ENCODE measurements at regions not wholly inside any gene's neighbourhood (a gene's known extent, or its start where the extent isn't known, plus 50 kb on each side); places are given as distances from the start of the nearest gene placed in this dataset.

DNA sequence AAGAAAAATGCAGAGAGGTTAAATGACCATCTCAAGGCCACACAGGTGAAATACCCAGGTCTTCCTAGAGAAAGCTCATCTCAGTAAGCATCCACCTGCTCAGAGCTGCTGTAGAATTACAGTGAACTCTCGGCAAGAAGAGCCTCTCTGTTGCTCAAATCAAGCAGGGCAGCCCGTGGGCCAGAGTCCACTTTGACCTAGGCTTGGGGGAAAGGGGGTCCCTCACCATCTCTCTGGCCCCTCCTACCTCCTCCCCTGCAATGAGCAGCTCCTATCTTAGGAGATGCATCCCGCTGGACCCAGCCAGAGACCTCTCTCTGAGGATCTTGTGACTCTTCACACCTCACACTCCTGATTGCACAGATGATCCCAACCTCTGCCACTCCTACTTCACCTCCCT, 364.7 kb downstream of the PTPRU start:
- TF ChIP-seq, protein P1, sequence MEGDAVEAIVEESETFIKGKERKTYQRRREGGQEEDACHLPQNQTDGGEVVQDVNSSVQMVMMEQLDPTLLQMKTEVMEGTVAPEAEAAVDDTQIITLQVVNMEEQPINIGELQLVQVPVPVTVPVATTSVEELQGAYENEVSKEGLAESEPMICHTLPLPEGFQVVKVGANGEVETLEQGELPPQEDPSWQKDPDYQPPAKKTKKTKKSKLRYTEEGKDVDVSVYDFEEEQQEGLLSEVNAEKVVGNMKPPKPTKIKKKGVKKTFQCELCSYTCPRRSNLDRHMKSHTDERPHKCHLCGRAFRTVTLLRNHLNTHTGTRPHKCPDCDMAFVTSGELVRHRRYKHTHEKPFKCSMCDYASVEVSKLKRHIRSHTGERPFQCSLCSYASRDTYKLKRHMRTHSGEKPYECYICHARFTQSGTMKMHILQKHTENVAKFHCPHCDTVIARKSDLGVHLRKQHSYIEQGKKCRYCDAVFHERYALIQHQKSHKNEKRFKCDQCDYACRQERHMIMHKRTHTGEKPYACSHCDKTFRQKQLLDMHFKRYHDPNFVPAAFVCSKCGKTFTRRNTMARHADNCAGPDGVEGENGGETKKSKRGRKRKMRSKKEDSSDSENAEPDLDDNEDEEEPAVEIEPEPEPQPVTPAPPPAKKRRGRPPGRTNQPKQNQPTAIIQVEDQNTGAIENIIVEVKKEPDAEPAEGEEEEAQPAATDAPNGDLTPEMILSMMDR (IDR thresholded peaks at IDR 0.05; ENCODE audit: insufficient read depth, low read length, poor library complexity, severe bottlenecking), result no peak
- Histone ChIP-seq H3K4me3 (ENCODE audit: low read depth, low read length) (no peak overlapping the region), H3K27me3 (ENCODE audit: control insufficient read depth, insufficient read depth, low read length) (no peaks in the 10 kb centered on the region), H3K36me3 (ENCODE audit: control insufficient read depth, insufficient read depth, low read length) (no peaks in the 10 kb centered on the region)
- DNase-seq (ENCODE audit: low read depth), result no peak

DNA sequence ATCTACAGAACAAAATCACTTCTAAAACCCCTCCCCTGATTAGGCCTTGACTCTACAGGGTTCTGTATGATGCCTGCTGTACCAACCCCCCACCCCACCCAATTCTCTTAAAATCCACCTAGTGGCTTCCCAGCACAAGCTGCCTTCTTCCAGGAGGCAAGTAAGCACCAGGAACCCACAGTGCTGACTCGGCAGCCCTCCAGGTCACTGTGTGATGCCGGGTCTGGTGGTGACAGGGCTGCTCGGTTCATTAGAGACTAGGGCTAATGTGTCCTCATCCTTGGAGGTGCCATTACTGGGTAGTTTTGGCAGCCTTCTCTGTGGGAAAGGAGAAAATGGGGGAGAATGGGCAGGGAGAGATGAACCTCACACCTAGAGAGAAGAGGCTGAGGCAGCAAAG, 363.5 kb downstream of the PTPRU start:
- TF ChIP-seq, protein P1 (IDR thresholded peaks at IDR 0.05; ENCODE audit: insufficient read depth, low read length, poor library complexity, severe bottlenecking), result no peak
- DNase-seq (ENCODE audit: low read depth), result no peak
- Histone ChIP-seq H3K4me3 (ENCODE audit: low read depth, low read length) (no peak overlapping the region), H3K27me3 (ENCODE audit: control insufficient read depth, insufficient read depth, low read length) (no peaks in the 10 kb centered on the region), H3K36me3 (ENCODE audit: control insufficient read depth, insufficient read depth, low read length) (no peaks in the 10 kb centered on the region)

DNA sequence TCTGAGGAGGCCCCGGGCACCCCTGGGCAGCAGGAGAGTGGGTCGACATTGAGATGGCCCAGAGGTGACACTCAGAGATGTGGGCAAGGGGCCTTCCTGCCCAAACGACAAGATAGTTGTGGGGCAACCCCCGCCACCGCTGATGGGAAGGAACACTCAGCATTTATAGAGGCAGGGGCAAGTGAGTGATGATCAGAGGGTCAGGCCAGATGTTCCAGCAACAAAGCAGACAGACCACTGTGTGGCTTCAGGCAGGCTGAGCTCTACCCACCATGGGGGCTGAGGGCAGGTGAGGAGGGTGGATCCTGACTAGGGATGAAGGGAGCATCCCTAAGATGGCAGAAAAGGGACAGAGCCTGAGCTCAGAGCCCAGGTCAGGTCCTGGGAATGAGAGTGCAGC, 362.7 kb downstream of the PTPRU start:
- H3K4me3 ChIP-seq (ENCODE audit: low read depth, low read length), result no peak overlapping the region
- TF ChIP-seq, protein P1 (IDR thresholded peaks at IDR 0.05; ENCODE audit: insufficient read depth, low read length, poor library complexity, severe bottlenecking), result no peak

DNA sequence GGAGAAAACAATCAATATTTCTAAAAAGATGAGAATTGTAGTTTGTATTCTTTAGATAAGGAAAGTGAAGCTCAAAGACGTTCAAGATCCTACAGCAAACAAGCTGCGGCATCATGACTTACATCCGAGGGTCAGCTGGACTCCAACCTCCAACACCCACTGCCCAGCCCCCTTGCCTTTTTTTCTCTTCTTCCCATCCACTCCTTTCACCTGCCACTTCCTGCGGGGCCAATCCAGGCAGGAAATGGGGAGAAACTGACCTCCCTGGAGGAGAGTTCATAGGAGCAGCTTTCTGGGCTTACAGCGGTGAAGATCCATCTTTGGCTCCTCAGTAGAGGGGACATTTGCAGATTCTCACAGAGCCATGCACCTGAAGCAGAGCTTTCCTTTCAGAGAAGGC, 361.5 kb downstream of the PTPRU start:
- Histone ChIP-seq H3K36me3 (ENCODE audit: control insufficient read depth, insufficient read depth, low read length) (no peaks in the 10 kb centered on the region), H3K27me3 (ENCODE audit: control insufficient read depth, insufficient read depth, low read length) (no peaks in the 10 kb centered on the region), H3K4me3 (ENCODE audit: low read depth, low read length) (no peak overlapping the region)
- TF ChIP-seq, protein P1 (IDR thresholded peaks at IDR 0.05; ENCODE audit: insufficient read depth, low read length, poor library complexity, severe bottlenecking), result no peak
- DNase-seq (ENCODE audit: low read depth), result no peak

More for the DNA sequence above, 362.7 kb downstream of the PTPRU start:
- no peaks in the 10 kb centered on the region for H3K36me3 ChIP-seq (ENCODE audit: control insufficient read depth, insufficient read depth, low read length)
- H3K27me3 ChIP-seq (ENCODE audit: control insufficient read depth, insufficient read depth, low read length), result no peaks in the 10 kb centered on the region
- DNase-seq (ENCODE audit: low read depth), result no peak

DNA sequence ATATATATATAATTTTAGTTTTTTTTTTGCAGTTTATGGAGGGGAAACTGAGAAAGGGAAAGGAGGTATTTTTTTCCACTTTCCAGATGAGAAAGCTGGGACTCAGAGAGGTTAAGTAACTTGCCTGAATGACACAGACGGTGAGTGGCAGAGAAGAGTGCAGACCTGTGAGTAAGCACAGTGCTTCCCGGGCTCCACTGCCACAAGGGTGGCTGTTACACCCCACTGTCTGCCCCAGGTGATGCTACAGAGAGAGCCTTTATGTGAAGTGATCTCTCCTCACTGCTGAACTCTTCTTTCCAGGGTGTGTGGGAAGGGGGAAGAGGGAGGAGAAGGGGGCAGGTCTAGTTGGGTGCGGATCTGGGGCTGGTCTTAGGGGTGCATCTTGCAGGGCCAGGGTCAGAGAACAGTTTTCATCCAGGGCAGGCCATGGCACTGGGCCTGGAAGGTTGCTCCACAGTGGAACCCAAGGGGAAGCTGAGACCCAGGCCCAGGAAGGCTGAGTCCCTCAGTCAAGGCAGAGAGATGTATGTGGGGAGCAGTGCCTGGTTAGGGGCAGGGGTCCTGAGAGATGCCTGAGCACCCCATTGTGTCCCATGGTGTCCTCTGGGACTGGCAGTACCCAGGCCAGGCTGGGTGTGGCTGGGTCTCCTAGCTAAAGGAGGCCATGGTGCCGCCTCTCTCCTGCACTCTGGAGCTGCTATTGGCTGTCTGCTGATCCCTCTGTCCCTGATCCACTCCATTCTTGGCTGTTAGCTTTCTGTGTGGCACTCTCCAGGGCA, 357.5 kb downstream of the PTPRU start:
- Histone ChIP-seq H3K27me3 (ENCODE audit: control insufficient read depth, insufficient read depth, low read length) (no peaks in the 10 kb centered on the region), H3K4me3 (ENCODE audit: low read depth, low read length) (no peak overlapping the region), H3K36me3 (ENCODE audit: control insufficient read depth, insufficient read depth, low read length) (no peaks in the 10 kb centered on the region)
- DNase-seq (ENCODE audit: low read depth), result no peak
- TF ChIP-seq, protein P1 (IDR thresholded peaks at IDR 0.05; ENCODE audit: insufficient read depth, low read length, poor library complexity, severe bottlenecking), result no peak

DNA sequence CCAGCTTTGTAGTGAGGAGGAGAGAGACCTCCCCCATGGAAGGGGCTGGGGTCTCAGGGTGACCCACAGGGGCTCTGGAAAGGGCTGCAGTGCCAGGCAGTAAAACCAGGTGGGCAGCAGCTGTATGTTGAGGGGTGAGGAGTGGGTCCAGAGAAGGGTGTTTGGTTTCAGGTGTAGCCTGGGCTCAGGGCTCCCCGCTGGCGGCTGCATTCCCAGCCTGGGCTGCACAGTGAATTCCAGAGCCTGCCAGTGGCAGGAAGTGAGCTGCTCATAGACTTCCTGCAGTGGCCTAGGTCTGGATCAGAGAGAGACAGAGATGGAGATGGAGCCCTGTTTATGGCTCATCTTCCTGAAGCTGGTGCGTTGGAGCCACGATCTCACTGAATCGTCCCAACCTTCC, 356.4 kb downstream of the PTPRU start:
- TF ChIP-seq, protein P1 (IDR thresholded peaks at IDR 0.05; ENCODE audit: insufficient read depth, low read length, poor library complexity, severe bottlenecking), result no peak
- Histone ChIP-seq H3K27me3 (ENCODE audit: control insufficient read depth, insufficient read depth, low read length) (no peaks in the 10 kb centered on the region), H3K4me3 (ENCODE audit: low read depth, low read length) (no peak overlapping the region), H3K36me3 (ENCODE audit: control insufficient read depth, insufficient read depth, low read length) (no peaks in the 10 kb centered on the region)
- no peak for DNase-seq (ENCODE audit: low read depth)

Data from kidney epithelial cell (primary cell).